Right lobe of liver (tissue), 4 donors: ENCODE measurements at regions not wholly inside any gene's neighbourhood (a gene's known extent, or its start where the extent isn't known, plus 50 kb on each side); places are given as distances from the start of the nearest gene placed in this dataset.

Experiments
- POLR2A ChIP-seq: fragments of 450-650 bp; IDR thresholded peaks from one replicate; pipeline ENCODE4 v1.6.1; 2017; ENCODE audit warnings: antibody characterized with exemption, mild to moderate bottlenecking
- TF ChIP-seq, protein P1 (sequence below), 4 donors: fragments of 200-600 bp in 3 of 4; fragments of 450-650 bp in 1 of 4; IDR thresholded peaks; one replicate each; pipeline versions ENCODE4 v1.5.1 to v1.8.0; 2016 to 2022; ENCODE audit warnings: antibody characterized with exemption in 4 of 4, mild to moderate bottlenecking in 2 of 4
- donor health status: DM: no; HTN: no; CAD: no.
- donor health status: DM: no; HTN: no; CAD: no.
- donor health status: DM: no; HTN: yes; CAD: no.

GRCh38 chr14:59055006-59055405 lies 133.5 kb upstream of the DAAM1 start:
- TF ChIP-seq, protein P1, sequence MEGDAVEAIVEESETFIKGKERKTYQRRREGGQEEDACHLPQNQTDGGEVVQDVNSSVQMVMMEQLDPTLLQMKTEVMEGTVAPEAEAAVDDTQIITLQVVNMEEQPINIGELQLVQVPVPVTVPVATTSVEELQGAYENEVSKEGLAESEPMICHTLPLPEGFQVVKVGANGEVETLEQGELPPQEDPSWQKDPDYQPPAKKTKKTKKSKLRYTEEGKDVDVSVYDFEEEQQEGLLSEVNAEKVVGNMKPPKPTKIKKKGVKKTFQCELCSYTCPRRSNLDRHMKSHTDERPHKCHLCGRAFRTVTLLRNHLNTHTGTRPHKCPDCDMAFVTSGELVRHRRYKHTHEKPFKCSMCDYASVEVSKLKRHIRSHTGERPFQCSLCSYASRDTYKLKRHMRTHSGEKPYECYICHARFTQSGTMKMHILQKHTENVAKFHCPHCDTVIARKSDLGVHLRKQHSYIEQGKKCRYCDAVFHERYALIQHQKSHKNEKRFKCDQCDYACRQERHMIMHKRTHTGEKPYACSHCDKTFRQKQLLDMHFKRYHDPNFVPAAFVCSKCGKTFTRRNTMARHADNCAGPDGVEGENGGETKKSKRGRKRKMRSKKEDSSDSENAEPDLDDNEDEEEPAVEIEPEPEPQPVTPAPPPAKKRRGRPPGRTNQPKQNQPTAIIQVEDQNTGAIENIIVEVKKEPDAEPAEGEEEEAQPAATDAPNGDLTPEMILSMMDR (IDR thresholded peaks at IDR 0.05), result no peak
- no peak for TF ChIP-seq POLR2A
